Aorta (tissue), 5 donors: ENCODE measurements at regions not wholly inside any gene's neighbourhood (a gene's known extent, or its start where the extent isn't known, plus 50 kb on each side); places are given as distances from the start of the nearest gene placed in this dataset.

ENCODE experiments used
- ATAC-seq: fragments of 200-7000 bp; cut with Tn5 transposase; one replicate; pipeline ENCODE4 v1.9.1; 2022; ENCODE audit warnings: moderate library complexity; ENCODE audit not compliant: low FRiP score
- DNase-seq, 2 donors: peaks; one replicate each; pipeline ENCODE4 v3.0.0-alpha.2; 2020
- H3K27ac ChIP-seq, 2 donors: one replicate each; pipeline ENCODE4 v1.5.1; 2013; ENCODE audit warnings: low read length in 2 of 2, mild to moderate bottlenecking in 2 of 2, moderate library complexity in 2 of 2, control low read depth in 1 of 2, inconsistent platforms in 1 of 2, low read depth in 1 of 2
- H3K27me3 ChIP-seq, 2 donors: one replicate each; pipeline ENCODE4 v1.6.1; 2013; ENCODE audit warnings: control low read depth in 1 of 2, low read length in 1 of 2, mild to moderate bottlenecking in 1 of 2, moderate library complexity in 1 of 2; ENCODE audit not compliant: insufficient read depth in 2 of 2, control insufficient read depth in 1 of 2
- H3K36me3 ChIP-seq, 2 donors: one replicate each; pipeline ENCODE4 v1.6.1; 2013; ENCODE audit warnings: control low read depth in 1 of 2, low read length in 1 of 2, mild to moderate bottlenecking in 1 of 2; ENCODE audit not compliant: insufficient read depth in 2 of 2, control insufficient read depth in 1 of 2
- H3K4me1 ChIP-seq, 2 donors: one replicate each; pipeline ENCODE4 v1.6.1; 2013; ENCODE audit warnings: low read length in 2 of 2, control low read depth in 1 of 2, mild to moderate bottlenecking in 1 of 2, moderate library complexity in 1 of 2; ENCODE audit not compliant: insufficient read depth in 2 of 2, control insufficient read depth in 1 of 2
- H3K4me3 ChIP-seq, 2 donors: one replicate each; pipeline ENCODE4 v1.5.1; 2013; ENCODE audit warnings: low read length in 2 of 2, control low read depth in 1 of 2, mild to moderate bottlenecking in 1 of 2
- H3K9me3 ChIP-seq: one replicate; pipeline ENCODE4 v1.6.1; 2013; ENCODE audit warnings: mild to moderate bottlenecking, low read length; ENCODE audit not compliant: control insufficient read depth
- WGBS, 2 donors: extraction: QIAGEN DNeasy Blood & Tissue Kit; methylation state at CpG; one replicate each; pipeline ENCODE4 v1.1.7; 2013; 5-methylcytosine and 5-hydroxymethylcytosine counted together
- intact Hi-C, 2 donors: fragments of 100-400 bp; cut with DNase I; formaldehyde crosslinking; loops; one replicate each; pipeline versions ENCODE4 v1.14.2 to v1.15.0; 2022
- donor health status: healthy with polysubstance abuse.
- donor health status: Bipolar disorder and iron deficiency.
- donor health status: DM: no; HTN: no; CAD: no.
- donor health status: DM: no; HTN: no; CAD: no.
- donor health status: DM: yes; HTN: yes; CAD: no.

GRCh38 chr2:12037301-12037700 lies 290.9 kb downstream of the LPIN1 start:
- no peaks in the 10 kb centered on the region for H3K36me3 ChIP-seq
- DNase-seq = no peak
- H3K9me3 ChIP-seq = no peaks in the 10 kb centered on the region
- intact Hi-C loops = no loop called here
- no peaks in the 10 kb centered on the region for H3K4me1 ChIP-seq
- H3K27ac ChIP-seq = no peak overlapping the region
- no peak for ATAC-seq
- no peaks in the 10 kb centered on the region for H3K27me3 ChIP-seq
- WGBS, 2 donors = 91 to 100% methylated on average over 2 of the region's 2 CpGs
- H3K4me3 ChIP-seq = no peak overlapping the region

- WGBS, 2 donors = 98% methylated on average over 6 of the region's 6 CpGs
- Histone ChIP-seq H3K36me3 (no peaks in the 10 kb centered on the region), H3K27me3 (no peaks in the 10 kb centered on the region), H3K4me3 (no peak overlapping the region), H3K9me3 (no peaks in the 10 kb centered on the region), H3K4me1 (no peaks in the 10 kb centered on the region), H3K27ac (no peak overlapping the region)
- DNase-seq (no peak), ATAC-seq (no peak)
- intact Hi-C loops = no loop called here
Observed at GRCh38 chr2:12041236-12041635, 294.8 kb downstream of the LPIN1 start.

DNA sequence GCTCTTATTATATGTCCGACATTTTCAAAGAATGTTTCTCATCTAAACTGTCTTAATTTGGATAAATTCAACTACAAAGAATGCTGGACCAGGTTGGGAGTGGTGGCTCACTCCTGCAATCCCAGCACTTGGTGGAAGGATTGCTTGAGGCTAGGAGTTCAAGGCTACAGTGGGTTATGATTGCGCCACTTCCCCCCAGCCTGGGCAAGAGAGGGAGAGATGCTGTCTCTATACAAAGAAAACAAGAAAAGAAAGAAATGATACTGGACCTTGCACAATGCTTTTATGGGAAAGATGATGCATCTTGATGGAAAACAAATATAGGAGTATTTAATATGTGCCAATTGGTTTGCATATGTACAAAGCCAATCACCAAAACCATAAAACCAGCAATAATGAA lies 296.7 kb downstream of the LPIN1 start:
- Histone ChIP-seq H3K27me3 (no peaks in the 10 kb centered on the region), H3K27ac (no peak overlapping the region), H3K4me3 (no peak overlapping the region), H3K4me1 (no peaks in the 10 kb centered on the region), H3K36me3 (no peaks in the 10 kb centered on the region), H3K9me3 (no peaks in the 10 kb centered on the region)
- 50 to 73% methylated on average over 2 of the region's 2 CpGs for WGBS, 2 donors
- DNase-seq (no peak), ATAC-seq (no peak)
- intact Hi-C loops = no loop called here

DNA sequence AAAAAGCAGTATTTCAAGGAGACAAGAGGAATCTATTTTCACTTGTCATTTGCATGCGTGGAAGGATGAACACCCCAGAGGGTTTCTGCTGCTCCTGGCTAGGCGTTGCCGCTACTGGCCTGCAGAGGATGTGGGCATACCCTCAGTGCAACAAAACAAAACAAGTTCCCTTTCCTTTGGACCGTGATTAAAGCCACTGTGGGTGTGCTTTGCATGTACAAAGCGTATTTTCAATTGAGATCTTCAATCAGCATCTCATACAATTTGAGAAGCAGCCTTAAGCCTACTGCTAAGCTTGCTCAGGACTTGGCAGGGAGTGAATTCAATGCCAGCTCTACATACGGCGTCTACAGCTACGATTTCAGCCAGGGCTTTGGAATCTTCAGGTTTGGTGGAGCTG lies 298.4 kb downstream of the LPIN1 start:
- intact Hi-C loops = no loop called here
- Histone ChIP-seq H3K27me3 (no peaks in the 10 kb centered on the region), H3K4me1 (no peaks in the 10 kb centered on the region), H3K36me3 (no peaks in the 10 kb centered on the region), H3K9me3 (no peaks in the 10 kb centered on the region), H3K27ac (no peak overlapping the region), H3K4me3 (no peak overlapping the region)
- ATAC-seq = no peak
- DNase-seq = no peak
- WGBS, 2 donors = 61 to 65% methylated on average over 8 of the region's 8 CpGs

GRCh38 chr2:12045864-12046291 lies 299.4 kb downstream of the LPIN1 start:
- Histone ChIP-seq H3K9me3 (no peaks in the 10 kb centered on the region), H3K36me3 (no peaks in the 10 kb centered on the region), H3K27ac (no peak overlapping the region), H3K27me3 (no peaks in the 10 kb centered on the region), H3K4me1 (no peaks in the 10 kb centered on the region), H3K4me3 (no peak overlapping the region)
- intact Hi-C loops = no loop called here
- no peak for DNase-seq
- WGBS, 2 donors = 77 to 83% methylated on average over 9 of the region's 9 CpGs
- ATAC-seq = no peak

- Histone ChIP-seq H3K9me3 (no peaks in the 10 kb centered on the region), H3K27me3 (no peaks in the 10 kb centered on the region), H3K36me3 (no peaks in the 10 kb centered on the region), H3K27ac (no peak overlapping the region), H3K4me1 (no peaks in the 10 kb centered on the region), H3K4me3 (no peak overlapping the region)
- intact Hi-C loops = no loop called here
- ATAC-seq (no peak), DNase-seq (no peak)
- WGBS, 2 donors = 61 to 73% methylated on average over 4 of the region's 4 CpGs
Observed at GRCh38 chr2:12046641-12047040, 300.2 kb downstream of the LPIN1 start.

GRCh38 chr2:12047761-12048160 lies 301.3 kb downstream of the LPIN1 start:
- Histone ChIP-seq H3K4me3 (no peak overlapping the region), H3K27ac (no peak overlapping the region), H3K36me3 (no peaks in the 10 kb centered on the region), H3K9me3 (no peaks in the 10 kb centered on the region), H3K4me1 (no peaks in the 10 kb centered on the region), H3K27me3 (no peaks in the 10 kb centered on the region)
- intact Hi-C loops = no loop called here
- DNase-seq = no peak
- ATAC-seq = no peak

DNA sequence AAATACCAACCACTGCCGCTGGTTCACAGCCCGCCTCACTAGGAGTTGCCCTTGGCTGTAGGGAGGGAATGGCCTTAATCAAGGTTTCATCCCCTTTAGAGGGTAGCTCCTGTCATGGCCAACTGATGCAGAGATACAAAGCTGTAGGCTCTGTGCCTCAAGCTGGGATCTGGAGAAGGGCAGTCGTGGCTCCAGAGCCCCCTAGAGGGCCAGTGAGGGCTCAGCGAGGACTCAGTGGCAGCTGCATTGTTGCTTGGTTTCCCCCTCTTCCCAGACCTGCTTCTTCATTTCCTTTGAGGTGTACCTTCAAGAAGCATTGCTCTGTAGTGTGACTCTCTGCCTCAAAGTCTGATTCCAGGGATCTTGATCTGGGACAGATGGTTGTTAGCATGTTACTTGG lies 302.1 kb downstream of the LPIN1 start:
- no peak for DNase-seq
- Histone ChIP-seq H3K36me3 (no peaks in the 10 kb centered on the region), H3K4me3 (no peak overlapping the region), H3K9me3 (no peaks in the 10 kb centered on the region), H3K4me1 (no peaks in the 10 kb centered on the region), H3K27ac (no peak overlapping the region), H3K27me3 (no peaks in the 10 kb centered on the region)
- intact Hi-C loops = no loop called here
- WGBS, 2 donors = 87 to 90% methylated on average over 4 of the region's 4 CpGs
- no peak for ATAC-seq

DNA sequence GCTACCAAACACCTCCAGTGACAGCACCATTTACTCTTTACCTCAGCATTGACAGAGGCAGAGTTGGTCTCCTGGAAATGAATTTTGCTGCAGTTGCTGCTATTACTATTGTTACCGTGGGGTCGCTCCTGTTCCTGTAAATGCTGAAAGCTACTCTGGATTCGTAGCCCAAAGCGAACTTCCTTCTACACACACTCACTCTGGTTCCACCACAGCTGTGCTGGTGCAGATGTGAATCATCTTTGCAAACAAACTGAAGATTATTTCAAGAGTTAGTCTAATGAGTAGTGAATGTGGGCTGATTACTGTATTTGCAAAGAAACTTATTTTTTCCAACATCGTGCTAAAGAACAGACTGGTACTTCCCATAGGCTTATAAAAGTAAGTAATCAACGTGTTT lies 304.0 kb downstream of the LPIN1 start:
- Histone ChIP-seq H3K4me3 (no peak overlapping the region), H3K4me1 (no peaks in the 10 kb centered on the region), H3K27me3 (peaks cover 0 to 2% of the 10 kb centered on the region in 2 donors), H3K36me3 (no peaks in the 10 kb centered on the region), H3K27ac (no peak overlapping the region), H3K9me3 (no peaks in the 10 kb centered on the region)
- WGBS, 2 donors = 90 to 91% methylated on average over 6 of the region's 6 CpGs
- intact Hi-C loops = no loop called here
- no peak for DNase-seq
- ATAC-seq = no peak
